Stomach (tissue), 8 donors: ENCODE measurements at regions not wholly inside any gene's neighbourhood (a gene's known extent, or its start where the extent isn't known, plus 50 kb on each side); places are given as distances from the start of the nearest gene placed in this dataset.
A peak's percentile ranks its signal among the peaks of the same experiment; 100 is the strongest.

Experiments used
- DNase-seq, 2 donors: peaks; one replicate each; pipeline versions ENCODE4 v3.0.0 to v3.0.0-alpha.2; 2013 to 2019
- H3K27ac ChIP-seq, 5 donors: fragments of 200-600 bp in 4 of 5; sonication (generic) in 4 of 5; one replicate each; pipeline ENCODE4 v1.5.1; 2013 to 2019; ENCODE audit warnings: mild to moderate bottlenecking in 1 of 5, moderate library complexity in 1 of 5
- H3K27me3 ChIP-seq, 3 donors: fragments of 200-600 bp; sonication (generic); one replicate each; pipeline ENCODE4 v1.5.1; 2017 to 2019; ENCODE audit warnings: mixed run types in 1 of 3
- H3K36me3 ChIP-seq, 4 donors: fragments of 200-600 bp; sonication (generic); 1 replicate in 3 of 4; 2 replicates in 1 of 4; pipeline ENCODE4 v1.5.1; 2016 to 2019
- H3K4me1 ChIP-seq, 4 donors: fragments of 200-600 bp; sonication (generic); one replicate each; pipeline ENCODE4 v1.5.1; 2016 to 2019
- H3K4me3 ChIP-seq, 4 donors: fragments of 200-600 bp; sonication (generic) in 3 of 4; one replicate each; pipeline ENCODE4 v1.5.1; 2016 to 2019; ENCODE audit warnings: mild to moderate bottlenecking in 1 of 4
- H3K9me3 ChIP-seq, 4 donors: fragments of 200-600 bp; sonication (generic); one replicate each; pipeline ENCODE4 v1.5.1; 2016 to 2019
- EP300 ChIP-seq: sonication (generic); formaldehyde crosslinking; IDR thresholded peaks from one replicate; pipeline ENCODE4 v1.6.1; 2017; ENCODE audit warnings: antibody characterized with exemption
- POLR2A ChIP-seq, 4 donors: fragments of 450-650 bp; IDR thresholded peaks; one replicate each; pipeline ENCODE4 v1.6.1; 2016; ENCODE audit warnings: antibody characterized with exemption in 4 of 4, control low read depth in 2 of 4, mild to moderate bottlenecking in 1 of 4, moderate library complexity in 1 of 4
- POLR2AphosphoS5 ChIP-seq, 3 donors: sonication (generic); formaldehyde crosslinking; IDR thresholded peaks; one replicate each; pipeline ENCODE4 v1.6.1; 2016; ENCODE audit warnings: antibody characterized with exemption in 3 of 3
- WGBS, 5 donors: extraction: QIAGEN DNeasy Blood & Tissue Kit in 3 of 5; methylation state at CpG; one replicate each; pipeline versions ENCODE4 v1.1.5 to v1.1.7; 2013 to 2018; 5-methylcytosine and 5-hydroxymethylcytosine counted together
- intact Hi-C: fragments of 100-400 bp; cut with DNase I; formaldehyde crosslinking; loops from one replicate; pipeline ENCODE4 v1.15.1; 2023; ENCODE audit warnings: low total_unique reads
- TF ChIP-seq, protein P1 (sequence below), 7 experiments: fragments of 450-650 bp in 4 of 7; fragments of 200-600 bp in 3 of 7; sonication (generic) in 3 of 7; IDR thresholded peaks; one replicate each; pipeline ENCODE4 v1.5.1; 2016 to 2019; ENCODE audit warnings: antibody characterized with exemption in 7 of 7, control low read depth in 2 of 7, mild to moderate bottlenecking in 1 of 7
- donor health status: healthy with polysubstance abuse.
- donor health status: Bipolar disorder and iron deficiency.
- donor health status: healthy.

- no peaks in the 10 kb centered on the region for H3K9me3 ChIP-seq
- peak overlapping the region; percentile 51 to 64 (median 56) for H3K4me3 ChIP-seq
- H3K4me1 ChIP-seq = peaks cover 8 to 41% (median 32%) of the 10 kb centered on the region in 4 donors
- H3K27ac ChIP-seq = peak overlapping the region in 1 of 5 donors; percentile 49
- peak in 1 of 2 donors; percentile 81 for DNase-seq
- WGBS, 5 donors = 0 to 3% (median 2%) methylated on average over 31 to 77 of the region's 77 CpGs
- intact Hi-C loops = no loop called here
- H3K27me3 ChIP-seq = peaks cover 0 to 60% (median 28%) of the 10 kb centered on the region in 3 donors
- TF ChIP-seq POLR2A (IDR thresholded peaks at IDR 0.05) (no peak), EP300 (no peak), POLR2AphosphoS5 (IDR thresholded peaks at IDR 0.05) (no peak)
- TF ChIP-seq, protein P1, sequence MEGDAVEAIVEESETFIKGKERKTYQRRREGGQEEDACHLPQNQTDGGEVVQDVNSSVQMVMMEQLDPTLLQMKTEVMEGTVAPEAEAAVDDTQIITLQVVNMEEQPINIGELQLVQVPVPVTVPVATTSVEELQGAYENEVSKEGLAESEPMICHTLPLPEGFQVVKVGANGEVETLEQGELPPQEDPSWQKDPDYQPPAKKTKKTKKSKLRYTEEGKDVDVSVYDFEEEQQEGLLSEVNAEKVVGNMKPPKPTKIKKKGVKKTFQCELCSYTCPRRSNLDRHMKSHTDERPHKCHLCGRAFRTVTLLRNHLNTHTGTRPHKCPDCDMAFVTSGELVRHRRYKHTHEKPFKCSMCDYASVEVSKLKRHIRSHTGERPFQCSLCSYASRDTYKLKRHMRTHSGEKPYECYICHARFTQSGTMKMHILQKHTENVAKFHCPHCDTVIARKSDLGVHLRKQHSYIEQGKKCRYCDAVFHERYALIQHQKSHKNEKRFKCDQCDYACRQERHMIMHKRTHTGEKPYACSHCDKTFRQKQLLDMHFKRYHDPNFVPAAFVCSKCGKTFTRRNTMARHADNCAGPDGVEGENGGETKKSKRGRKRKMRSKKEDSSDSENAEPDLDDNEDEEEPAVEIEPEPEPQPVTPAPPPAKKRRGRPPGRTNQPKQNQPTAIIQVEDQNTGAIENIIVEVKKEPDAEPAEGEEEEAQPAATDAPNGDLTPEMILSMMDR (IDR thresholded peaks at IDR 0.05) = no peak
- no peaks in the 10 kb centered on the region for H3K36me3 ChIP-seq
Measured at GRCh38 chr18:46333431-46334135, 229.4 kb downstream of the HAUS1 start.

- peaks cover 0 to 60% (median 28%) of the 10 kb centered on the region in 3 donors for H3K27me3 ChIP-seq
- no peaks in the 10 kb centered on the region for H3K9me3 ChIP-seq
- intact Hi-C loops = no loop called here
- peak overlapping the region; percentile 51 to 64 (median 56) for H3K4me3 ChIP-seq
- peak in 1 of 2 donors; percentile 73 for DNase-seq
- 3 to 9% (median 4%) methylated on average over 27 of the region's 27 CpGs for WGBS, 5 donors
- peaks cover 8 to 41% (median 32%) of the 10 kb centered on the region in 4 donors for H3K4me1 ChIP-seq
- TF ChIP-seq POLR2A (IDR thresholded peaks at IDR 0.05) = no peak
- TF ChIP-seq, protein P1 (IDR thresholded peaks at IDR 0.05) = no peak
- TF ChIP-seq POLR2AphosphoS5 (IDR thresholded peaks at IDR 0.05) = no peak
- no peak for TF ChIP-seq EP300
- peak overlapping the region in 1 of 5 donors; percentile 60 for H3K27ac ChIP-seq
- no peaks in the 10 kb centered on the region for H3K36me3 ChIP-seq
Measured at GRCh38 chr18:46334868-46335281, 230.7 kb downstream of the HAUS1 start.

GRCh38 chr18:46335534-46336101 is 231.4 kb downstream of the HAUS1 start:
- H3K9me3 ChIP-seq = no peaks in the 10 kb centered on the region
- H3K4me1 ChIP-seq = peaks cover 8 to 41% (median 32%) of the 10 kb centered on the region in 4 donors
- peak overlapping the region in 3 of 5 donors; percentile 26 to 60 (median 47) for H3K27ac ChIP-seq
- WGBS, 5 donors = 25 to 35% (median 33%) methylated on average over 15 of the region's 15 CpGs
- H3K4me3 ChIP-seq = peak overlapping the region; percentile 51 to 64 (median 56)
- TF ChIP-seq, protein P1 (IDR thresholded peaks at IDR 0.05) = no peak
- no peak for TF ChIP-seq POLR2A (IDR thresholded peaks at IDR 0.05)
- no peak for TF ChIP-seq EP300
- no peak for TF ChIP-seq POLR2AphosphoS5 (IDR thresholded peaks at IDR 0.05)
- peaks cover 0 to 62% (median 28%) of the 10 kb centered on the region in 3 donors for H3K27me3 ChIP-seq
- H3K36me3 ChIP-seq = no peaks in the 10 kb centered on the region
- DNase-seq = peak in 1 of 2 donors; percentile 76
- intact Hi-C loops = no loop called here

GRCh38 chr18:46336278-46337111 is 232.3 kb downstream of the HAUS1 start:
- peak in 1 of 2 donors; percentile 34 for DNase-seq
- H3K27me3 ChIP-seq = peaks cover 0 to 64% (median 28%) of the 10 kb centered on the region in 3 donors
- TF ChIP-seq POLR2A (IDR thresholded peaks at IDR 0.05) (no peak), POLR2AphosphoS5 (IDR thresholded peaks at IDR 0.05) (no peak), EP300 (no peak)
- TF ChIP-seq, protein P1 (IDR thresholded peaks at IDR 0.05) = no peak
- H3K4me3 ChIP-seq = no peak overlapping the region
- intact Hi-C loops = no loop called here
- no peaks in the 10 kb centered on the region for H3K36me3 ChIP-seq
- H3K4me1 ChIP-seq = peaks cover 8 to 41% (median 32%) of the 10 kb centered on the region in 4 donors
- WGBS, 5 donors = 38 to 50% (median 48%) methylated on average over 8 of the region's 8 CpGs
- H3K27ac ChIP-seq = peak overlapping the region in 3 of 5 donors; percentile 5 to 60 (median 47)
- no peaks in the 10 kb centered on the region for H3K9me3 ChIP-seq
